Fibroblast of pulmonary artery (primary cell): ENCODE measurements at regions not wholly inside any gene's neighbourhood (a gene's known extent, or its start where the extent isn't known, plus 50 kb on each side); places are given as distances from the start of the nearest gene placed in this dataset.

Source experiments
- DNase-seq: peaks from one replicate; pipeline ENCODE4 v3.0.0-alpha.2; 2010; ENCODE audit warnings: low read depth
- H3K4me3 ChIP-seq: replicated peaks from 2 replicates; pipeline ENCODE4 v1.5.1; 2011; ENCODE audit warnings: low read depth, mild to moderate bottlenecking, control low read depth, low read length, moderate library complexity
- TF ChIP-seq, protein P1 (sequence below): IDR thresholded peaks from 2 replicates; pipeline ENCODE4 v1.5.1; 2011; ENCODE audit warnings: mild to moderate bottlenecking, control low read depth, low read length, inconsistent platforms; ENCODE audit errors: missing control alignments

DNA sequence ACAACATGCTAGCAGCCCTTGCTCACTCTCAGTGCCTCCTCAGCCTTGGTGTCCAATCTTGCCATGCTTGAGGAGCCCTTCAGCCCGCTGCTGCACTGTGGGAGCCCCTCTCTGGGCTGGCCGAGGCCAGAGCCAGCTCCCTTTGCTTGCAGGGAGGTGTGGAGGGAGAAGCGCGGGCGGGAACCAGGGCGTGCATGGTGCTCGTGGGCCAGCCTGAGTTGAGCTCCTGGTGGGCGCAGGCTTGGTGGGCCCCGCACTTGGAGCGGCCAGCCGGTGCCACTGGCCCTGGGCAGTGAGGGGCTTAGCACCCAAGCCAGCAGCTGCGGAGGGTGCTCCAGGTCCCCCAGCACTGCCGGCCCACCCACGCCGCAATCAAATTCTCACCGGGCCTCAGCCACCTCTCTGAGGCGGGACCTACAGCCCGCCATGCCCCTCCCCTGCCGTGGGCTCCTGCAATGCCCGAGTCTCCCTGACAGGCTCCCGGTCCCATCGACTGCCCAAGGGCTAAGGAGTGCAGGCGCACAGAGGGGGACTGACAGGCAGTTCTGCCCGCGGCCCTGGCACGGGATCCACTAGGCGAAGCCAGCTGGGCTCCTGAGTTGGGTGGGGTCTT lies 333.5 kb downstream of the KCNN2 start:
- H3K4me3 ChIP-seq: no peak overlapping the region
- no peak for DNase-seq
- TF ChIP-seq, protein P1, sequence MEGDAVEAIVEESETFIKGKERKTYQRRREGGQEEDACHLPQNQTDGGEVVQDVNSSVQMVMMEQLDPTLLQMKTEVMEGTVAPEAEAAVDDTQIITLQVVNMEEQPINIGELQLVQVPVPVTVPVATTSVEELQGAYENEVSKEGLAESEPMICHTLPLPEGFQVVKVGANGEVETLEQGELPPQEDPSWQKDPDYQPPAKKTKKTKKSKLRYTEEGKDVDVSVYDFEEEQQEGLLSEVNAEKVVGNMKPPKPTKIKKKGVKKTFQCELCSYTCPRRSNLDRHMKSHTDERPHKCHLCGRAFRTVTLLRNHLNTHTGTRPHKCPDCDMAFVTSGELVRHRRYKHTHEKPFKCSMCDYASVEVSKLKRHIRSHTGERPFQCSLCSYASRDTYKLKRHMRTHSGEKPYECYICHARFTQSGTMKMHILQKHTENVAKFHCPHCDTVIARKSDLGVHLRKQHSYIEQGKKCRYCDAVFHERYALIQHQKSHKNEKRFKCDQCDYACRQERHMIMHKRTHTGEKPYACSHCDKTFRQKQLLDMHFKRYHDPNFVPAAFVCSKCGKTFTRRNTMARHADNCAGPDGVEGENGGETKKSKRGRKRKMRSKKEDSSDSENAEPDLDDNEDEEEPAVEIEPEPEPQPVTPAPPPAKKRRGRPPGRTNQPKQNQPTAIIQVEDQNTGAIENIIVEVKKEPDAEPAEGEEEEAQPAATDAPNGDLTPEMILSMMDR: no peak

DNA sequence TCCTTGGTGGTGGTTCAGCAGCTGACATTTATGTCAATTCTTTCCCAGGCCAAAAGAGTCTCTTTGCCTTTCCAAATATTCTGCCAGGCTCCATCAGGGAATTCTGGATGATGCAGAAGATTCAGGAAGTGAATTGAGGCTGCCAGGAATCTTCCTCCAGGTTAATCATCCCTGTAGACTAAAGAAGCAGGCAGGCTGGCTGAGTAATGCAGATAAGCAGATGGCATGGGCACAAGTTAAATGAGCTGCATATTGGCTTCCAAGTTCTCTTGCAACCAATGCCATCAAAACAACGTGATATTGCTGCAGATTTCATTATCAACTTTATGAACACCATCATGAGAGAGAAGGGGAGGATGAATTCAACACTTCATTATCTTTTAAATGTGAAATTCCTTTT lies 324.5 kb downstream of the KCNN2 start:
- no peak for DNase-seq
- TF ChIP-seq, protein P1: no peak

DNA sequence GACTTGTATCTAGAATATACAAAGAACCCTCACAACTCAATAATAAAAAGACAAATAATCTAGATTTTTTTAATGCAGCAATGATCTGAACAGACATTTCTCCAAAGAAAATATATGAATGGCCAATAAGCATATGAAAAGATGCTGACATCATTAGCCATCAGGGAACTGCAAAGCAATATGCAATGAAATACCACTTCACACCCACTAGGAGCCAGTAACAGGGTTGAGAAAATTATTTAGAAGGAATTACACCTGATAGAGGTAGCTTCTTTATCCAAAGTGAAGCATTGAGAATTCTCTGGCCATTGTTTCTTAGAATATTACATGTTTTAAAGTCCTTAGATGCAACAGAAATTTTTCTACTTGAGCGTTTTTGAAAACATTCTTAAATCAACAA lies 316.9 kb downstream of the KCNN2 start:
- no peak overlapping the region for H3K4me3 ChIP-seq
- DNase-seq: no peak
- TF ChIP-seq, protein P1: no peak

More for the DNA sequence above, 324.5 kb downstream of the KCNN2 start:
- no peak overlapping the region for H3K4me3 ChIP-seq

DNA sequence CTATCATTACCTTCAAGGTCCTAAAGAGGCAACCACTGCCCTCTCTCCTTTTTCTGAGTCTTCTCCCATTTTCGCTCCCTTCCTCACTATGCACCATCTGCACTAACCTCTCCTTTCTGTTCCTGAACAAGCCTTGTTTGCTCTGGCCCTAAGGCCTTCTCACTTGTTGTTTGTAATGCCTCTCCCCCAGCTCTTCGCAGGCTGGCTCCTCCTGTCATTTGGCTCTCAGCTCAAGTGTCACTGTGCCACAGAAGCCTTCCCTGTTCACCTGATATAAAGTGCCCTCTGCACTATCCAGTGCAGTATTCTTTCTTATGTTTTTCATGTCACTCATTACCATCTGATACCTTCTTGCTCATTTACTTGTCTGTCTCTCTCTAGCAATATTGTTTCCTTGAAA lies 303.7 kb downstream of the KCNN2 start:
- TF ChIP-seq, protein P1: no peak
- DNase-seq: no peak
- H3K4me3 ChIP-seq: no peak overlapping the region

DNA sequence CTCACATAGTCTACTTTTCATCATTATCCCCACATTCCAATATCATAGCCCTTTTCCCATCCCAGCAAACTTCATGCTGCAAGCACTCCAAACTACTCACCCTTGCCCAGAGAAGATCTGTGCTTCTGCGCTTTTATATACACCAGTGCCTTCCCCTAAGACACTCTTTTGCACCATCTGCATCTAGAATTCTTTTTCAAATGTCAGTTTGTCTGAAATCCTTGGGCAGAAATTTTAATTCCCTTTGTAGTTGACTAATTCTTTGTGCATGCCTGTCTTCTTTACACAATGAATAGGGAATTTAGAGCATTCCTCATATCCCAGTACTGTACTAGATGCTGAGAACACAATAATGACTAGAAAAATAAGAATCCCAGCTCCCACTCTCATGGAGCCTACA lies 298.9 kb downstream of the KCNN2 start:
- DNase-seq: no peak
- TF ChIP-seq, protein P1: no peak
- no peak overlapping the region for H3K4me3 ChIP-seq

DNA sequence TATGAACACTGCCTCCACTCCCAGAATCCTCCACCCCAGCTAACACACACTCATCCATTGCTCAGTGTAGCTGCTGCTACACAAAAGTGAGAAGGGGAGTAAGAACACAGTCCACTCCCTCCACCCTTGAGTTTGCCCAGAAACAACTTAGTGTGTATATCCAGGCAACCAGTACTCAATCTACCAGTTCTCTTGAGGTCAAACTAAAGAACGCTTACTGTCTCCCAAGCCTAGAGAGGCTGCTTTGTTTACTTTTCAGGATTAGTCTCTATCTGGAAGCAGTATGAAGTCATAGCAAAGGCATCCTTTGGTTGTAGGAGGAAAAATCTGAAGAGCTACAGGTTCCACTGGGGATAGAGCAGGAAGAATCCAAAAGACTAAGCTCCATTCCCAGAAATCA lies 296.3 kb downstream of the KCNN2 start:
- TF ChIP-seq, protein P1: no peak
- DNase-seq: no peak
- H3K4me3 ChIP-seq: no peak overlapping the region
